ENCODE measurements at regions not wholly inside any gene's neighbourhood (a gene's known extent, or its start where the extent isn't known, plus 50 kb on each side); places are given as distances from the start of the nearest gene placed in this dataset.

- DNase-seq (ENCODE audit: low spot score) (no peak), ATAC-seq (ENCODE audit: low FRiP score) (no peak)
- no peak for TF ChIP-seq CTCF (IDR thresholded peaks at IDR 0.05)
Measured at GRCh38 chr6:66993272-66993671, 1286.2 kb upstream of the EYS start.

- no peak for TF ChIP-seq CTCF (IDR thresholded peaks at IDR 0.05)
- ATAC-seq (ENCODE audit: low FRiP score) (no peak), DNase-seq (ENCODE audit: low spot score) (no peak)
Measured at GRCh38 chr6:66992660-66993059, 1285.6 kb upstream of the EYS start.

GRCh38 chr6:66986940-66987339 lies 1279.9 kb upstream of the EYS start:
- TF ChIP-seq CTCF (IDR thresholded peaks at IDR 0.05), result no peak
- ATAC-seq (ENCODE audit: low FRiP score) (no peak), DNase-seq (ENCODE audit: low spot score) (no peak)

GRCh38 chr6:66985816-66986215 lies 1278.8 kb upstream of the EYS start:
- TF ChIP-seq CTCF (IDR thresholded peaks at IDR 0.05), result no peak
- DNase-seq (ENCODE audit: low spot score), result no peak
- ATAC-seq (ENCODE audit: low FRiP score), result no peak

- no peak for TF ChIP-seq CTCF (IDR thresholded peaks at IDR 0.05)
- ATAC-seq (ENCODE audit: low FRiP score) (no peak), DNase-seq (ENCODE audit: low spot score) (no peak)
Measured at GRCh38 chr6:66970373-66970772, 1263.3 kb upstream of the EYS start.

GRCh38 chr6:66965227-66965626 lies 1258.2 kb upstream of the EYS start:
- TF ChIP-seq CTCF (IDR thresholded peaks at IDR 0.05), result no peak
- DNase-seq (ENCODE audit: low spot score), result no peak
- no peak for ATAC-seq (ENCODE audit: low FRiP score)

- no peak for TF ChIP-seq CTCF (IDR thresholded peaks at IDR 0.05)
- peak; percentile 51 for ATAC-seq (ENCODE audit: low FRiP score)
Measured at GRCh38 chr6:66964216-66964615, 1257.2 kb upstream of the EYS start.

More at GRCh38 chr6:66964216-66964615, 1257.2 kb upstream of the EYS start:
- no peak for DNase-seq (ENCODE audit: low spot score)
